Lower leg skin (tissue), 3 donors: ENCODE measurements at regions not wholly inside any gene's neighbourhood (a gene's known extent, or its start where the extent isn't known, plus 50 kb on each side); places are given as distances from the start of the nearest gene placed in this dataset.

Experiments used
- CTCF ChIP-seq, 3 donors: fragments of 450-650 bp; IDR thresholded peaks; one replicate each; pipeline ENCODE4 v1.5.1; 2016; ENCODE audit warnings: antibody characterized with exemption in 3 of 3, mild to moderate bottlenecking in 3 of 3, moderate library complexity in 2 of 3
- POLR2A ChIP-seq, 2 donors: fragments of 450-650 bp; IDR thresholded peaks; one replicate each; pipeline ENCODE4 v1.6.1; 2016 to 2017; ENCODE audit warnings: antibody characterized with exemption in 2 of 2, mild to moderate bottlenecking in 1 of 2, moderate library complexity in 1 of 2

DNA sequence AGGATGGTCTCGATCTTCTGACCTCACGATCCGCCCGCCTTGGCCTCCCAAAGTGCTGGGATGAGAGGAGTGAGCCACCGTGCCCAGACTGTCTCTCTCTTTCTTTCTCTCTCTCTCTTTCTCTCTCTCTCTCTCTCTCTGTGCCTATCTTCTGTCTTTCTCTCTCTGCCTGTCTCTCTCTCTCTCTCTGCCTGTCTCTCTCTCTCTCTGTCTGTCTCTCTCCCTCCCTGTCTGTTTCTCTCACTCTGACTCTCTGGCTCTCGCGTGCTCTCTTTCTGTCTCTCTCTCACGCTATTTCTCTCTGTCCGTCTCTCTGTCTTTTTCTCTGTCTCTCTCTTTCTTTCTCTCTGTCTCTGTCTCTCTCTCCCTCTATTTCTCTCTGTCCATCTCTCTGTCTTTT lies 3911.2 kb upstream of the OR11H1 start:
- TF ChIP-seq CTCF (IDR thresholded peaks at IDR 0.05) (no peak), POLR2A (IDR thresholded peaks at IDR 0.05) (no peak)
